ENCODE measurements at regions not wholly inside any gene's neighbourhood (a gene's known extent, or its start where the extent isn't known, plus 50 kb on each side); places are given as distances from the start of the nearest gene placed in this dataset.

GRCh38 chr15:94769089-94769488 lies 537.7 kb downstream of the MCTP2 start:
- FAIRE-seq = no peak

- FAIRE-seq = no peak
Observed at GRCh38 chr15:94770199-94770598, 538.8 kb downstream of the MCTP2 start.

- FAIRE-seq = no peak
Observed at GRCh38 chr15:94777037-94777436, 545.7 kb downstream of the MCTP2 start.

- no peak for FAIRE-seq
Observed at GRCh38 chr15:94778840-94779239, 547.5 kb downstream of the MCTP2 start.

GRCh38 chr15:94780166-94780565 lies 548.8 kb downstream of the MCTP2 start:
- no peak for FAIRE-seq

- FAIRE-seq = no peak
Observed at GRCh38 chr15:94785091-94785490, 553.7 kb downstream of the MCTP2 start.

- FAIRE-seq = no peak
Observed at GRCh38 chr15:94791008-94791407, 559.6 kb downstream of the MCTP2 start.

GRCh38 chr15:94791510-94791909 lies 560.1 kb downstream of the MCTP2 start:
- FAIRE-seq = no peak

GRCh38 chr15:94792196-94792595 lies 560.8 kb downstream of the MCTP2 start:
- no peak for FAIRE-seq

GRCh38 chr15:94793207-94793606 lies 561.8 kb downstream of the MCTP2 start:
- no peak for FAIRE-seq

GRCh38 chr15:94793641-94794040 lies 562.3 kb downstream of the MCTP2 start:
- no peak for FAIRE-seq

GRCh38 chr15:94804613-94805012 lies 573.3 kb downstream of the MCTP2 start:
- FAIRE-seq = no peak

- FAIRE-seq = no peak
Observed at GRCh38 chr15:94815110-94815731, 583.9 kb downstream of the MCTP2 start.

- FAIRE-seq = no peak
Observed at GRCh38 chr15:94815914-94816313, 584.6 kb downstream of the MCTP2 start.

- FAIRE-seq = no peak
Observed at GRCh38 chr15:94829887-94830884, 598.8 kb downstream of the MCTP2 start.

GRCh38 chr15:94834000-94834399 lies 602.6 kb downstream of the MCTP2 start:
- FAIRE-seq = no peak

GRCh38 chr15:94834494-94834893 lies 603.1 kb downstream of the MCTP2 start:
- FAIRE-seq = no peak

- FAIRE-seq = no peak
Observed at GRCh38 chr15:94838281-94838680, 606.9 kb downstream of the MCTP2 start.

- FAIRE-seq = no peak
Observed at GRCh38 chr15:94840794-94841783, 609.7 kb downstream of the MCTP2 start.

- no peak for FAIRE-seq
Observed at GRCh38 chr15:94843060-94843459, 611.7 kb downstream of the MCTP2 start.

- FAIRE-seq = no peak
Observed at GRCh38 chr15:94844198-94844537, 612.8 kb downstream of the MCTP2 start.

- no peak for FAIRE-seq
Observed at GRCh38 chr15:94844538-94845389, 613.4 kb downstream of the MCTP2 start.

Data from islet of Langerhans (tissue), 1 donor.